WI38 (cell line): ENCODE measurements at regions not wholly inside any gene's neighbourhood (a gene's known extent, or its start where the extent isn't known, plus 50 kb on each side); places are given as distances from the start of the nearest gene placed in this dataset.

ENCODE experiments used
- H3K4me3 ChIP-seq: 2 replicates; pipeline ENCODE4 v1.5.1; 2011; ENCODE audit warnings: low read depth, mild to moderate bottlenecking, control low read depth, low read length
- CTCF ChIP-seq: IDR thresholded peaks from 2 replicates; pipeline ENCODE4 v1.5.1; 2012; ENCODE audit warnings: low read depth, mild to moderate bottlenecking, control low read depth, low read length

DNA sequence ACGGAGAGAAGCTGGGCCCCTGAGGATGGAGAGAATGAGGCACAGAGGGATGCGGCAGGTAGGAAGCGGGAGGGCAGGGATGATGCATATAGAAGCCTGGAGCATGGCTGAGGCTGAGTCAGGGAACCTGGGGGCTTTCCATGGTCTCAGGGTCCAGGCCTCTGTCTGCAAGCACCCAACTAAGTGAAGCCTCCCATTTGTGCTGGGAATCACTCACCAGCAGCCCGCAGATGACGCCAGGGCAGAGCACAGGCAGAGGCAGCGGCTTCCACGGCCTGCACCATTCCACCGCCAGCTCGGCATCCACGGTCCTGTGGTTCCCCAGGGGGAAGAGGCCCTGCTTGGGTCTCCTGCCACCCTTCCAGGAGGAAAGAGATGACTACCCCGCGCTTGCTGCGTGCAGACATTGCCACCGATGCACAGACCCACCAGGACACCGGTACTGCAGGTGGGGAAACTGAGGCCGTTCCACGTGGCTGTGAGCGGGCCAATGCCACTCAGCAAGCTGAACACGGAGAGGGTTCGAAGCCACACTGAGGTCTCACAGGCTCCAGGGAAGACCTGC is 75.5 kb downstream of the NCOR2 start:
- no peak for TF ChIP-seq CTCF
- H3K4me3 ChIP-seq, result no peak overlapping the region

DNA sequence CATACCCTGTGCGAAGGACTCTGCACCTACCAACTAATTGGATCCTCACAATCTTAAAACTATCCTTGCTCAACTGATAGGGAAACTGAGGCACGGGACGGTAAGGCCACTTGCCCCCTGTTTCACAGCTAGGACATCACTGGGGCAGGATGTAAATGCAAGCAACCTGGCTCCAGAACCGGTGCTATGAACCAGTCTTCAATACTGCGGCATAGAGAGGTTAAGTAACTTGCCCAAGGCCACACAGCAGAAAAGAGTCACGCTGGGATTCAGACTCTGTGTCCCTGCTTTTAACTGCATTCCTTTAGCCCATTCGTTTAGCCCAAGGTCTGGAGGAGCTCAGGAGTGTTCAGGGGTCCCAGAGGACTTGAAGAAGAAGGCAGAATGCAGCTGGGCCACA is 76.1 kb downstream of the NCOR2 start:
- TF ChIP-seq CTCF, result no peak
- no peak overlapping the region for H3K4me3 ChIP-seq

- no peak for TF ChIP-seq CTCF
- H3K4me3 ChIP-seq, result no peak overlapping the region
Measured at GRCh38 chr12:124490584-124491305, 76.7 kb downstream of the NCOR2 start.

- no peak overlapping the region for H3K4me3 ChIP-seq
- no peak for TF ChIP-seq CTCF
Measured at GRCh38 chr12:124489915-124490583, 77.4 kb downstream of the NCOR2 start.

DNA sequence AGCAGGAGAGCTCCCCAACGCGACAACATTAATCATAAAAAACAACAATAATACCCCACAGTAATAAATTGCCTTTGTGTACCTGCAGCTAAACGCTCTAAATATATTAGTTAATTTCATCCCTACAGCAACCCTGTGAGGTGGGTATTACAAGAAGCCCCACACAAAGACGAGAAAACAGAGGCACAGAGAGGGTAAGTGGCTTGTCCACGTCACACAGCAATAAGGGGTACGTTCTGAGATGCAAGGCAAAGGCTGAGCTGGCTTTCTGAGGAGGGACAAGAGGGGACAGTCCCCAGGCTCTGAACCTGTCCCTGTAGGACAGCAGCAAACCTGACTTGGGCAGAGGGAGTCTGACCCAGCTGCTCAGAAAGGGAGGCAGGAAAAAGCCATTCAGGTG is 78.2 kb downstream of the NCOR2 start:
- H3K4me3 ChIP-seq, result no peak overlapping the region
- no peak for TF ChIP-seq CTCF

- no peak for TF ChIP-seq CTCF
- no peak overlapping the region for H3K4me3 ChIP-seq
Measured at GRCh38 chr12:124488520-124488919, 78.9 kb downstream of the NCOR2 start.

DNA sequence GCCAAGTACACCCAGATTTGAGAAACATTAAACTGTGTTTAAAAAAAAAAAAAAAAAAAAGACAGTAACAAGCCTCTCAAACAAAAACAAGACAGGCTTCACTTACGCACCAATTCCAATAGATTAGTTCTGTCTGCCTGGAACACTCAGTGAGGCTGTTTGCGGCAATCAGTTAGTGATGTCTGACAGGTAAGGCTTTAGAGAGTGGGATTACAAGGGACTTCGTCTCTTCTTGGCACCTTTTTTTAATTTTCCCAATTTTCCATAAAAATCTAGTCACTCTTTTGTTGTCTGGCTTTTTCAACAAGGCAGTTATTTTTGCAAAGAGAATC is 79.6 kb downstream of the NCOR2 start:
- TF ChIP-seq CTCF, result no peak
- H3K4me3 ChIP-seq, result no peak overlapping the region
